AG20443 (cell line): ENCODE measurements at regions not wholly inside any gene's neighbourhood (a gene's known extent, or its start where the extent isn't known, plus 50 kb on each side); places are given as distances from the start of the nearest gene placed in this dataset.

Experiments used
- DNase-seq: peaks from one replicate; pipeline ENCODE4 v3.0.0; 2012; ENCODE audit warnings: low spot score, mixed read lengths

GRCh38 chr18:43482136-43482535 lies 204.8 kb upstream of the SYT4 start:
- no peak for DNase-seq

DNA sequence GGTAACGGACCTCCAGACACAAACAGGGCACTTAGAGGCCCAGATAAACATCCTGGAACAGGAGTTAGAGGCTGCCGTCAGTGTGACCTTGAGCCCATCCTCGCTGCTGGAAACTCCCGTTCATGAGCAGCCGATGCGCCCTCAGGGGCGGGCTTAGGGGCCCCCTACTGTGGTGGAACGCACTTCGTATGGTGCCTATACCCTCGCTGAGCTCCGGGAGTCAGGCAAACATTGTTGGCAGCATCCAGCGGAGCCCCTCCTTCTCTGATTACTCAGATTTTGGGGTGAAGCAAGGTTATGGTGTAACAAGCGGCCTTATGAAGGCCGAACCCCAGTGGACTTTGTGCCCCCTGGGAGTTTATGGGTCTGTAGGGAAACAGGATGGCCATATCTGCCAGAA lies 205.3 kb upstream of the SYT4 start:
- DNase-seq, result no peak

- DNase-seq, result no peak
Observed at GRCh38 chr18:43484710-43485109, 207.4 kb upstream of the SYT4 start.

- peak; percentile 13 for DNase-seq
Observed at GRCh38 chr18:43485545-43485963, 208.3 kb upstream of the SYT4 start.

GRCh38 chr18:43486462-43486861 lies 209.2 kb upstream of the SYT4 start:
- no peak for DNase-seq

DNA sequence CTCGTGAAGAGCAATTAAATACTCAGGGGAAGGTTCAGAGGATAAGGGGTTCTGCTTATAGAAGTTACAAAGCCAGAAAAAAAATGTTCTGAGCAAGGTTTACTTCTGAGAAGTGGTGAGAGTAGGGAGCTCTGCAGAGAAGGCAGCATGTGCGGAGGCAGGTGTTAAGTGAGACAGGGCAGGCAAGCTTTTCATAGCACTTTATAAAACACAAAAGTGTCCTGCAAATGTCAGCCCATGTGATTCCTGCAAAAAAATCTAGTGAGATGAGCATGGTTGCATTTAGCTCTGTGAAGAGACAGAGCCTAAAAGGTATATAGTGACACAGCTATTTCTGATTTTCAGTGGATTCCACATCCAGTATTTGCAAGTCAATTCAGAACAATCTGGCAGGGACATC lies 223.8 kb upstream of the SYT4 start:
- DNase-seq, result no peak

DNA sequence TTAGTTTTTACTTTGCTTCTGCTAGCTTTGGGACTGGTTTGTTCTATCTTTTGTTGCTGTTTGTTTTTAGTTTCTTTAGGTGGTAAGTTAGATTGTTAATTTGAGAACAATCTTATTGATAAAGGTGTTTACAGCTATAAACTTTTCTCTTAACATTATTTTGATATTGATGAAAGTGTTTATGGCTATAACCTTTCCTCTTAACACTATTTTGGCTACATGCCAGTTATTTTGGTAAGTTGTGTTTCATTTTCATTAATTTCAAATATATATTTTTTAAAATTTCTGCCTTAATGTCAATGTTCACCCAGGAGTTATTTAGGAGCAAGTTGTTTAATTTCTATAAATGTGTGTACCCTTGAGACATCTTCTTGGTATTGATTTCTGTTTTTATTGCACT lies 229.6 kb upstream of the SYT4 start:
- DNase-seq, result no peak

DNA sequence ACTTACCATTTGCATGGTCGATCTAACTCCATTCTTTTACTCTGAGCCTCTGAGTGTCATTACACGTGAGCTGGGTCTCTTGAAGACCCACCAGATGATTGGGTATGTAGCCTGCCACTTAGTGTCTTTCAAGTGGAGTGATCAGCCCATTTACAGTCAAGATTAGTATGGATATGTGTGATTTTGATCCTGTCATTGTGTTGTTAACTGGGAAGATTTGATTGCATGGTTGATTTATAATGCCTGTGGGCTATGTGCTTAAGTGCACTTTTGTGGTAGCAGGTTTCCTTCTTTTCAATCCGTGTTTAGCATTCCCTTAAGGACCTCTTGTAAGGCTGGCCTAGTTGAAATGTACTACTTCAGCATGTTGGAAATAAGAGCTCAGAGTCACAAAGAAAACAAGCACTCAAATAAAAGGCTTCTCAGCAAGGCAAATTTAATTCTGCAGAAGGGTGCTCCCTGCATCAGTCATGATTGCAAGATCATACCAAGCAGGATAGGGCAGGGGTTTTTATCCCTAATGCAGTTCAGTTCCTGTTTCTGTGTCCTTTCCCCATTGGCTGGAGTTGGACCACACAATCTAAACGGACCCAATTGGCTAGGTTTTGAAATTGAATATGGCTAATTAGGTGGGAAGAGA lies 230.7 kb upstream of the SYT4 start:
- DNase-seq, result no peak

GRCh38 chr18:43514747-43515146 lies 237.5 kb upstream of the SYT4 start:
- no peak for DNase-seq

- DNase-seq, result no peak
Observed at GRCh38 chr18:43515481-43515880, 238.2 kb upstream of the SYT4 start.

GRCh38 chr18:43524260-43524659 lies 247.0 kb upstream of the SYT4 start:
- DNase-seq, result no peak

GRCh38 chr18:43525169-43525568 lies 247.9 kb upstream of the SYT4 start:
- no peak for DNase-seq

DNA sequence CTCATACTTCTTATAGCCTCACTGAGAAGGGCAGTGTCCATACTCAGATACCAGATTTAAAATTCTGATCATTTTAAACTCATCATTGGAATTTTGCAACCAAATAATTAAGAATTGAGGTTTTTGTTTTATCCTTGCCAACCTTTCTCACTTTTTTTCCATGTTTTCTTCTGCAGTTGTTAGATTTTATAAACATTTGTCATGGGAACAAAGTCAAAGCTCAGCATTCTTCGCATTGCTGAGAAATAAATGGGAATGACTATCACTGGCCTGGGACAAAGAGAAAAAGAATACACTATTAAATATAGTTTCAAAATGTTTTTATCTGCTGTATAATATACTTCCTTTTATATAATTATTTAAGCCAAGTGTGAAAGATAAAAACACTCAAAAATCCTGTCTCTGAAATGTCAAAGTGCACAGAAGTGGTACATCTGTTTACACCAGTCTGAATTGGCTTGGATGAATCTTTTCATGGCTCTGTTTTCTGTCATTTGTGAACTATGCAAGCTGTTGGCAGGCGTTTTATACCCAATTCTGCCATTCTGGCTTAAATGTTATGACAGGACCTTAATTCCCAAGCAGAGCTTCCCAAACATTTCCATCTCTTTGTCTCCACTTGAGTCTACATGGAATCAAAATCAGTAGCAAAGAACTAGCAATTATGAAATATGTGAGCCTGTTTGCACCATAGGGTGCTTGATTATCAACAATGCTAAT lies 249.3 kb upstream of the SYT4 start:
- peak; percentile 16 for DNase-seq

DNA sequence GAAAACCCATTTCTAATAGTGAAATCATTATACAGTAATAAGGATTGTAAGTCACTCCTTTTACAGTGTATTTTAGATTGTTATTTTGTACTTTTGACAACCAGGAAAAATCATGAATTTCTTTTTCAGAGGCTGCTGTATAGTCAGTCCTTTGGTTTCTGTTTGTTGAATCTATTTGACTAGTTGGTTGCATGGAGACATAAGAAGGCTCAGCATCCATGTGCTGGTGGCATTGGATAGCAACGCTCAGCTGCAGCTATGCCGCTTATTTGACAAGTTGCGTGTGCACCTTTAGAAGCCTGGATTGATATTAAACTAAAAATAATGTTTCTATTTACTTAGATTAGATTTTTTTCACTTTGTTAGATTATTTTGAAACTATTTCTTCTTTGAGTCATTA lies 254.1 kb upstream of the SYT4 start:
- no peak for DNase-seq

DNA sequence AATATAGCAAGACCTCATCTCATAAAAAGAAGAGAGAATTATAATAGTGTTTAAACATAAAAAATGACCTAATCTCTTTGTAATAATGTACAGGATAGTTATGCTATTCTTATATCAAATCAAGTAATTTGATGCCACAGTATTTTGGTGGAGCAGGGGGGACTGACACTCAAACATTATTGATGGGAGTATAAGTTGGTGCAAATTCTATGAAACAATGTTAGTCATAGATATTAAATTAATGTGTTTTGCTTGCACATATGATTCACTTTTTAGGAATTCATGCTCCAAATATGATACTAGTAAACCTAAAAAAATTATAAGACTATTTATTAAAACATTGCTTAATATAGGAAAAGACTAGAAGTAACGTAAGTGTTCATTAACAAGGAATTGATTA lies 256.1 kb upstream of the SYT4 start:
- DNase-seq, result no peak

DNA sequence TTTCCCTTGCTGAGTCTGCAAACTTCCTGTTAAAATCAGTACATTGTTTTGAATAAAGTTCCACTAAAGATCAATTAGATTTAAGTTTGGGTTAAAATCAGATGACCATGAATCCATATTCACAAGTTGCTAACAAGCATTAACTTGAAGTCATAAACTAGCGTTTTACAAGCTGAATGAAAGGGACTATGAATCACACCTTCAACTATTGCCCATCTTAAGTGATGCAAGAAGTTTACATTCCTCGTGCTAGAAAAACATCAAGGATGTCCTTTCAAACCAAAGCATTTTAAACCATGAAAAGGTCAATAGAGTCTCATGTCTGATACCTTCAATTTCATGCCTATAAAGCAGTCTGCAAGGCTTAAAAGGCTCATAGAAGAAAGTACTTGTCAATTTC lies 257.2 kb upstream of the SYT4 start:
- DNase-seq, result no peak

- DNase-seq, result peak; percentile 44
Observed at GRCh38 chr18:43539862-43540261, 262.6 kb upstream of the SYT4 start.

- DNase-seq, result no peak
Observed at GRCh38 chr18:43542016-43542415, 264.7 kb upstream of the SYT4 start.

DNA sequence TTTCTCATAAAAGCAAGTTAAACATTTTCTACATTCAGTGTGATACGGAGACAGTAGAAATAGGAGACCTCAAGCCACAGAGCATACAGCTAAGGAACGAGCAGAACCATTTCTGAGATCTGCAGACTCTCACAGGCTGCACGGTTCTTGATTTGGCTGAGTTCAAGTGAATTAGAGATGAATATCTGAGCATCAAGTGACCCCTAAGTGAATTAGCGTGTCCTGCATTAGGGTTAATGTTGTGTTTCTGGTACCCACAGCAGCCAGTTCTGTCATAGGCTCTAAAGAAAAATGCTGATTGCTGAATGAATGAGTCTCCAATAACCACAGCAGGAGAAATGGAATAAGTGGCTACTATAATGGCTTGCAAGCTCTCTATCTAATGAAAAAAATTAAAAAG lies 265.9 kb upstream of the SYT4 start:
- no peak for DNase-seq

- no peak for DNase-seq
Observed at GRCh38 chr18:43547456-43547855, 270.2 kb upstream of the SYT4 start.

DNA sequence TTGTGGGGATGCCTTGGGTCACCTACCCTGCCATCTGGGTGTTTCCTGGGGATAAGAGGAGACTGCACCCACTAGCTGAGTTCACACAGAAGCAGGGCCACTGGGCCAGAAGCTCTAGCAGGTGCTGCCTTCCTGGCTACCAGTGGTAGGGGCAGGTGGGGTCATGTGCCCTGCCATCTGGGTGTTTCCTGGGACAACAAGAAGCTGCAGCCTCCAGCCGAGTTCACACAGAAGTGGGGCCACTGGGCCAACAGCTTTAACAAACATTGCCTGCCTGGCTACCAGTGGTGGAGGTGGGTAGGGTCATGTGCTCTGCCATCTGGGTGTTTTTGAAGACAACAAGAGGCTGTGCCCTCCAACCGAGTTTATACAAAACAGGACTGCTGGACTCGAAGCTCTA lies 282.2 kb upstream of the SYT4 start:
- DNase-seq, result no peak

- DNase-seq, result peak; percentile 62
Observed at GRCh38 chr18:43563780-43564179, 286.5 kb upstream of the SYT4 start.

DNA sequence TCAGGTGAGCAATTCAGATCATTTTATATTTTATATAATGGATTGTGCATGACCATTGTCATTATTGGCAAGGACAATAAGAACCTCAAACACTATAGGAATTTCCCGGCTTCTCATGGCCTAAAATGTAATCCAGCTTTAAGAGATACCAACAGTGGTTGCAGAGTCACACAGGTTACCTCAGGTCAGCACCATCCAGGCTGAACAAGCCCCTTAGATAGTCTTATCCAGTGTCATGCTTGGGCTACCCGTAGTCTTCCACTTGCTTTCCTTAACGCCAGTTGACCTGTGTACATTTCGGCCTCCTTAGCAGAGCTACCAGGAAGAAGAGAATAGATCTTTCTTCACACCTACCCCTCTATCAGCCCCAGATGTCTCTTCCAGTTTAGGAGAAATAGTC lies 293.3 kb upstream of the SYT4 start:
- DNase-seq, result no peak

- DNase-seq, result peak; percentile 62
Observed at GRCh38 chr18:43571078-43571689, 293.9 kb upstream of the SYT4 start.
